ENCODE measurements at regions not wholly inside any gene's neighbourhood (a gene's known extent, or its start where the extent isn't known, plus 50 kb on each side); places are given as distances from the start of the nearest gene placed in this dataset.

DNA sequence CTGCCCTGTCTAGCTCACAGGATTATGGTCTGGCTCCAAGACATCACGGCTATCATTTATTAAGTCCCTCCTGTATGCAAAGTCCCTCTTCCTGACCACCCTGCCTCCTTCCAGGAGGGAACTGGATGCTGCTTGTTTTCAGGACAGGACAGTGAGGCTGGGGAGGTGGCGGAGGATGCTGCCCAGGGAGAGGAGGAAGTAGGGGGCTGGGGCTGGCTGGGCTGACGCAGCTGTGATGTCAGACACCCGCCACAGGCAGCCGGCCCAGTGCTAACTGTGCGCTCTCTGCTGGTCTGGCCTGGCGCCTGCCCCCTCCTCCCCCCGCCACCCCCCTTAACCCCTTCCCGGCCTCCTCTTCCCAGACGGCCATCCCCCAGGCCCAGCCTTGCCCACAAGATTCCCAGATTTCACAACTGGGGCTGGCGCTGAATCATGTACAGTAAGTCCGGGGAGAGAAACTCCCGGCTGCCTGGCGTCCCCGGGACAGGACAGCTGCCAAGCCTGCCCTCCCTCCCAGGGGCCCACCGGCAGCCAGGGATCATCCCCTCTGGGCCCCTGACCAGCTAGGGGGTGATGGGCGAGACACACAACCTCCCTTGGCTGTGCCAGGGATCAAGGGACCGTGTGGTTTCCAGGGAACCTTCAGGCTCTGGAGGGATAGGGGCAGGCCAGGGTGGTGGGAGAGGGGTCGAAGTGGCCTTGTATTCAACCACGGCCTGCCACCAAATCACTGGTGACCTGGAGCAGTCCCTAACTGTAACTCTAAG is 118.1 kb downstream of the CEBPB start:
- Histone ChIP-seq H3K4me1 (peaks cover 79% of the 10 kb centered on the region), H3K27me3 (ENCODE audit: low read depth) (no peaks in the 10 kb centered on the region), H3K36me3 (no peaks in the 10 kb centered on the region), H3K4me3 (peak overlapping the region; percentile 48), H3K27ac (replicated peaks) (peak overlapping the region; percentile 93), H3K9me3 (replicated peaks) (no peaks in the 10 kb centered on the region)
- TF ChIP-seq CTCF (IDR thresholded peaks at IDR 0.05; ENCODE audit: borderline replicate concordance): peak; percentile 40
- intact Hi-C loops (cut with micrococcal nuclease): no loop called here
- DNase-seq: peak; percentile 91

DNA sequence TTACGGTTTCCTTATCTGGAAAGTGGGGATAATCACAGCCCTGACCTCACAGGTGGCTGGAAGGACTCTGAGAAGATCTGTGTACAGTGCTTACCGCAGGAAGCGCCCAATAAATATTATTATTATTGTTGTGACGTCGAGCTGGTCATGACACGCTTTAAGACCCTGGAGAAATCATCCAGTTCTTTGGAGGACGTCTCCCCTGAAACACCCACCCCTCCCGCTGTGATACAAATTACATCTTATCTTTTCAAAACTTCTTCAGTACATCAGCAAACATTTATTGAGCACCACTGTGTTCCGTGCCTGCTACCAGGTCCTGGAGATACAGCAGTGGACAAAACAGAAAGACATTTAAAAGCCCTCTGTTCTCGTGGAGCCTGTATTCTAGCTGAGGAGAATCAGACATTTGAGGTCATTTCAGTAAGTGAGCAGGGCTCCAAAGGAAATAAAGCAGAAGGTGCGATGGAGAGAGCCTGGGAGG is 118.7 kb downstream of the CEBPB start:
- no peaks in the 10 kb centered on the region for H3K36me3 ChIP-seq
- H3K27me3 ChIP-seq (ENCODE audit: low read depth): no peaks in the 10 kb centered on the region
- peak overlapping the region; percentile 48 for H3K4me3 ChIP-seq
- no peak for TF ChIP-seq CTCF (IDR thresholded peaks at IDR 0.05; ENCODE audit: borderline replicate concordance)
- H3K4me1 ChIP-seq: peaks cover 78% of the 10 kb centered on the region
- intact Hi-C loops (cut with micrococcal nuclease): no loop called here
- DNase-seq: no peak
- no peaks in the 10 kb centered on the region for H3K9me3 ChIP-seq (replicated peaks)
- peak overlapping the region; percentile 93 for H3K27ac ChIP-seq (replicated peaks)

GRCh38 chr20:50309764-50310672 is 119.4 kb downstream of the CEBPB start:
- Histone ChIP-seq H3K27me3 (ENCODE audit: low read depth) (no peaks in the 10 kb centered on the region), H3K36me3 (no peaks in the 10 kb centered on the region), H3K27ac (replicated peaks) (peak overlapping the region; percentile 93), H3K9me3 (replicated peaks) (no peaks in the 10 kb centered on the region), H3K4me1 (peaks cover 71% of the 10 kb centered on the region), H3K4me3 (no peak overlapping the region)
- intact Hi-C loops (cut with micrococcal nuclease): no loop called here
- DNase-seq: no peak
- TF ChIP-seq CTCF (IDR thresholded peaks at IDR 0.05; ENCODE audit: borderline replicate concordance): no peak

DNA sequence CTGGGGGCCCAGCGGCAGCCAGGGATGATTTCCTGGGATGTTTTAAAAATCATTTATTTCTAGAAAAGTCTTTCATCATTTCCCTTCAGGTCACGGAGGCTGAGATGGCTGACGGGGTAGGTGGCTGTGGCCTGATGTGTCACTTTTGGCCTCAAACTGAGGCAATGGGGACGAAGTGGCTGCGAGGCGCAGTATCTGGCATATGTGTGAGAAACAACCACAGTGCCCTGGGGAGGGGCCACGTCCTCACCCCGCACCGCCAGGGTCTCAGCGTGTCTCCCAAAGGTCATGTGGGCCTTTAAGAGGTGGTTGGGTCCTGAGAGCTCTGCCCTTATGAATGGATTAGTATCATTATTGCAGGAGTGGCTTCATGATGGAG is 120.0 kb downstream of the CEBPB start:
- H3K27ac ChIP-seq (replicated peaks): peak overlapping the region; percentile 12
- no peaks in the 10 kb centered on the region for H3K9me3 ChIP-seq (replicated peaks)
- H3K27me3 ChIP-seq (ENCODE audit: low read depth): no peaks in the 10 kb centered on the region
- no peaks in the 10 kb centered on the region for H3K36me3 ChIP-seq
- DNase-seq: no peak
- H3K4me3 ChIP-seq: no peak overlapping the region
- intact Hi-C loops (cut with micrococcal nuclease): no loop called here
- no peak for TF ChIP-seq CTCF (IDR thresholded peaks at IDR 0.05; ENCODE audit: borderline replicate concordance)
- peaks cover 64% of the 10 kb centered on the region for H3K4me1 ChIP-seq

DNA sequence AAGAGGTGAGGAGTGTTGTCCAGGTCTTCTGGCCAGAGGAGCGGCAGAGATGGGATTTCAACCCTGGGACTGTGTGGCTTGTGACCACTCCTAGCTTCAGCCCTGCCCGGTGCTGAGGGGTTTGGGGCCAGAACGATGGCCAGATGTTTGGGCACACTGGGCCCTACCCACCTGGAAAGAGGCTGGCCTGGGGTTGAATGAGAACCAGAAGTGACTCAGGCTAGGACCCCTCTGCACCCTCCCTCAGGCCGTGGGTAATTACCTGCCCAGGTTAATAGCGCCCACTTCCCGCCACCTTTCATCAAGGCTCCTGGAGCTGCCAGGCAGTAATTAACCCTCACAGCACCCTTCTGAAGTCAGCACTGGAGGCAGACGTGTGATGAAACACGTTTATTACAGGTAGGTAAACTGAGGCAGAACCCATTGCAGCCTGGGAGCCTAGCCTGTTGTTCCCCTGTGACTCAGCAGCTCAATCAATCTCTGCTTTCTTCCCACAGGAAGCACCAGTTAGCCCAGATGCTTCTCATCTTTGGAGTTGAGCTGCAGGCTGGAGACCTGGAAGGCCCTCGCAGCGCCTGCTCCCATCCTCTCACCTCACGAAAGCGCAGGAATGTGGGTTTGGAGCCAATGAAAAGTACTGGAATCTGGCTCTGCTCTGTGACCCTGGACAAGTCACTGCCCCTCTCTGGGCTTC is 120.8 kb downstream of the CEBPB start:
- no peak for TF ChIP-seq CTCF (IDR thresholded peaks at IDR 0.05; ENCODE audit: borderline replicate concordance)
- intact Hi-C loops (cut with micrococcal nuclease): no loop called here
- Histone ChIP-seq H3K9me3 (replicated peaks) (no peaks in the 10 kb centered on the region), H3K27me3 (ENCODE audit: low read depth) (no peaks in the 10 kb centered on the region), H3K4me1 (peaks cover 61% of the 10 kb centered on the region), H3K36me3 (no peaks in the 10 kb centered on the region), H3K4me3 (no peak overlapping the region), H3K27ac (replicated peaks) (peak overlapping the region; percentile 70)
- DNase-seq: no peak

All from left ventricle myocardium inferior (tissue), 1 donor.